ENCODE measurements at regions not wholly inside any gene's neighbourhood (a gene's known extent, or its start where the extent isn't known, plus 50 kb on each side); places are given as distances from the start of the nearest gene placed in this dataset.

GRCh38 chr11:44515048-44515447 is 50.4 kb upstream of the CD82 start:
- Histone ChIP-seq H3K4me1 (ENCODE audit: control insufficient read depth, extremely low read depth, insufficient read depth, low read length) (no peaks in the 10 kb centered on the region), H4K20me1 (ENCODE audit: control insufficient read depth, extremely low read depth, insufficient read depth, low read length) (no peaks in the 10 kb centered on the region), H2AFZ (ENCODE audit: control insufficient read depth, low read length) (no peak overlapping the region), H3K79me2 (ENCODE audit: control insufficient read depth, insufficient read depth, low read length) (no peaks in the 10 kb centered on the region), H3K9me1 (ENCODE audit: control insufficient read depth, extremely low read depth, insufficient read depth, low read length) (no peaks in the 10 kb centered on the region), H3K9ac (ENCODE audit: control insufficient read depth, extremely low read depth, insufficient read depth, low read length) (no peak overlapping the region), H3K27ac (ENCODE audit: control insufficient read depth, insufficient read depth, low read length) (no peak overlapping the region), H3K36me3 (ENCODE audit: control insufficient read depth in 2 of 2, extremely low read depth in 1 of 2, insufficient read depth in 2 of 2, low read length in 2 of 2) (no peaks in the 10 kb centered on the region), H3K4me3 (ENCODE audit: control insufficient read depth in 2 of 3, extremely low read depth in 1 of 3, insufficient read depth in 2 of 3, low read depth in 1 of 3, low read length in 3 of 3) (no peak overlapping the region), H3K4me2 (ENCODE audit: control insufficient read depth, extremely low read depth, insufficient read depth, low read depth, low read length) (no peak overlapping the region), H3K27me3 (ENCODE audit: control insufficient read depth, extremely low read depth, insufficient read depth, low read length) (peaks cover 19% of the 10 kb centered on the region), H3K9me3 (ENCODE audit: control insufficient read depth, low read depth, low read length) (no peaks in the 10 kb centered on the region)
- FAIRE-seq, result no peak
- DNase-seq (ENCODE audit: low read depth, low spot score), result no peak
- dilution Hi-C loops (cut with MboI; ENCODE audit: extremely low pct_ligation_motif_present, low sequenced_read_pairs), result no loop called here
- TF ChIP-seq CTCF (optimal IDR thresholded peaks at IDR 0.05 in 1 of 3, IDR thresholded peaks at IDR 0.05 in 1 of 3, conservative IDR thresholded peaks at IDR 0.05 in 1 of 3; ENCODE audit: extremely low read depth in 1 of 3, insufficient read depth in 2 of 3, low read length in 3 of 3), result no peak
- no peak for TF ChIP-seq EZH2 (IDR thresholded peaks at IDR 0.05; ENCODE audit: low read length)
